OCI-LY1 (cell line): ENCODE measurements at regions not wholly inside any gene's neighbourhood (a gene's known extent, or its start where the extent isn't known, plus 50 kb on each side); places are given as distances from the start of the nearest gene placed in this dataset.

Source experiments
- H2AFZ ChIP-seq: fragments of 200-600 bp; sonication (generic), shearing (Covaris generic); 2 replicates; pipeline ENCODE4 v1.6.0; 2014; ENCODE audit warnings: antibody characterized with exemption, mild to moderate bottlenecking, low read length
- H3F3A ChIP-seq: fragments of 200-600 bp; sonication (generic), shearing (Covaris generic); 2 replicates; pipeline ENCODE4 v1.6.0; 2014; ENCODE audit warnings: mild to moderate bottlenecking, antibody characterized with exemption, low read length, moderate library complexity; ENCODE audit not compliant: insufficient read depth
- H3K27ac ChIP-seq: fragments of 200-600 bp; sonication (generic); 2 replicates; pipeline ENCODE4 v1.5.1; 2014; ENCODE audit warnings: low read length, mixed run types, mild to moderate bottlenecking, low read depth; ENCODE audit not compliant: poor library complexity, severe bottlenecking
- H3K27me3 ChIP-seq: fragments of 200-600 bp; sonication (generic); 2 replicates; pipeline ENCODE4 v1.6.0; 2014; ENCODE audit warnings: antibody characterized with exemption, mild to moderate bottlenecking, low read length, moderate library complexity; ENCODE audit not compliant: insufficient read depth
- H3K36me3 ChIP-seq: fragments of 200-600 bp; sonication (generic); 2 replicates; pipeline ENCODE4 v1.6.1; 2014; ENCODE audit warnings: mild to moderate bottlenecking, antibody characterized with exemption, low read length, moderate library complexity, mixed read lengths; ENCODE audit not compliant: insufficient read depth
- H3K4me1 ChIP-seq: fragments of 200-600 bp; sonication (generic); 2 replicates; pipeline ENCODE4 v1.5.1; 2014; ENCODE audit warnings: mild to moderate bottlenecking, low read length, moderate library complexity; ENCODE audit not compliant: insufficient read depth, severe bottlenecking
- H3K4me2 ChIP-seq: fragments of 200-600 bp; sonication (generic), shearing (Covaris generic); 2 replicates; pipeline ENCODE4 v1.6.1; 2014; ENCODE audit warnings: low read length
- H3K4me3 ChIP-seq: fragments of 200-600 bp; sonication (generic); 2 replicates; pipeline ENCODE4 v1.5.1; 2014; ENCODE audit warnings: low read length, low read depth, mild to moderate bottlenecking, mixed read lengths; ENCODE audit not compliant: poor library complexity, severe bottlenecking
- H3K79me2 ChIP-seq: fragments of 200-600 bp; shearing (Covaris generic); 2 replicates; pipeline ENCODE4 v1.6.1; 2016; ENCODE audit warnings: mixed run types, low read length, mixed read lengths; ENCODE audit not compliant: insufficient read depth
- H3K9ac ChIP-seq: fragments of 200-600 bp; sonication (generic), shearing (Covaris generic); 2 replicates; pipeline ENCODE4 v1.6.1; 2014; ENCODE audit warnings: mild to moderate bottlenecking, low read length, mixed read lengths
- H3K9me2 ChIP-seq: fragments of 200-600 bp; sonication (generic), shearing (Covaris generic); 2 replicates; pipeline ENCODE4 v1.6.1; 2014; ENCODE audit warnings: low read depth, mild to moderate bottlenecking, low read length, mixed read lengths
- H3K9me3 ChIP-seq: fragments of 200-600 bp; shearing (Covaris generic); 2 replicates; pipeline ENCODE4 v1.6.1; 2014; ENCODE audit warnings: low read length, mixed read lengths
- H4K20me1 ChIP-seq: fragments of 200-600 bp; sonication (generic), shearing (Covaris generic); 2 replicates; pipeline ENCODE4 v1.6.0; 2016; ENCODE audit warnings: mild to moderate bottlenecking, low read length; ENCODE audit not compliant: insufficient read depth
- EZH2 ChIP-seq: fragments of 200-600 bp; sonication (generic), shearing (Covaris generic); IDR thresholded peaks from 2 replicates; pipeline ENCODE4 v1.8.0; 2017; ENCODE audit warnings: borderline replicate concordance, mixed run types, mild to moderate bottlenecking, antibody characterized with exemption, low read length, moderate library complexity, mixed read lengths
- TF ChIP-seq, protein P1 (sequence below): fragments of 200-600 bp; sonication (generic), shearing (Covaris generic); IDR thresholded peaks from 2 replicates; pipeline ENCODE4 v1.5.1; 2017; ENCODE audit warnings: mild to moderate bottlenecking, antibody characterized with exemption, low read length, moderate library complexity, mixed read lengths

DNA sequence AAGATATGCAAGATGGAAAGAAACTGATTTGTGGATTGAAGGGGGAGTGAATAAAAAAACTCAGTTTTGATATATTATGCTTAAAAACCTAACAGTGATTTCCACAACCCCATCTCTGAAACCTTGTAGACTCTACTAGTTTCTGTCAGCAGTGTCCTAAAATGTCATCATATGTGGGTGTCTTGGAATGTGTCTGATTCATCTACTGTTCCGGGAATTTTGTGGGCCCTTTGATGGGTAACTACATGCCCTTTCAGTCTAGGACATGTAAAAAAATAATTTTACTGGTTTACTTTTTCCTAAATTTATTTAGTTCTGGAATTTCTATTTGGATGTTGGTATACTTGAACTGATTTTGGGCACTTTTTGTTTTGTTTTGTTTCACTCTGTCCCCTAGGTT, 118.9 kb upstream of the NMUR2 start:
- Histone ChIP-seq H3F3A (no peaks in the 10 kb centered on the region), H3K79me2 (no peaks in the 10 kb centered on the region), H2AFZ (no peak overlapping the region), H3K4me3 (no peak overlapping the region), H3K27ac (no peak overlapping the region), H3K9ac (no peak overlapping the region), H3K4me2 (no peak overlapping the region), H3K27me3 (no peaks in the 10 kb centered on the region), H3K9me2 (no peaks in the 10 kb centered on the region), H3K4me1 (no peaks in the 10 kb centered on the region), H3K36me3 (no peaks in the 10 kb centered on the region), H3K9me3 (no peaks in the 10 kb centered on the region), H4K20me1 (no peaks in the 10 kb centered on the region)
- TF ChIP-seq EZH2, result no peak
- TF ChIP-seq, protein P1, sequence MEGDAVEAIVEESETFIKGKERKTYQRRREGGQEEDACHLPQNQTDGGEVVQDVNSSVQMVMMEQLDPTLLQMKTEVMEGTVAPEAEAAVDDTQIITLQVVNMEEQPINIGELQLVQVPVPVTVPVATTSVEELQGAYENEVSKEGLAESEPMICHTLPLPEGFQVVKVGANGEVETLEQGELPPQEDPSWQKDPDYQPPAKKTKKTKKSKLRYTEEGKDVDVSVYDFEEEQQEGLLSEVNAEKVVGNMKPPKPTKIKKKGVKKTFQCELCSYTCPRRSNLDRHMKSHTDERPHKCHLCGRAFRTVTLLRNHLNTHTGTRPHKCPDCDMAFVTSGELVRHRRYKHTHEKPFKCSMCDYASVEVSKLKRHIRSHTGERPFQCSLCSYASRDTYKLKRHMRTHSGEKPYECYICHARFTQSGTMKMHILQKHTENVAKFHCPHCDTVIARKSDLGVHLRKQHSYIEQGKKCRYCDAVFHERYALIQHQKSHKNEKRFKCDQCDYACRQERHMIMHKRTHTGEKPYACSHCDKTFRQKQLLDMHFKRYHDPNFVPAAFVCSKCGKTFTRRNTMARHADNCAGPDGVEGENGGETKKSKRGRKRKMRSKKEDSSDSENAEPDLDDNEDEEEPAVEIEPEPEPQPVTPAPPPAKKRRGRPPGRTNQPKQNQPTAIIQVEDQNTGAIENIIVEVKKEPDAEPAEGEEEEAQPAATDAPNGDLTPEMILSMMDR, result no peak

DNA sequence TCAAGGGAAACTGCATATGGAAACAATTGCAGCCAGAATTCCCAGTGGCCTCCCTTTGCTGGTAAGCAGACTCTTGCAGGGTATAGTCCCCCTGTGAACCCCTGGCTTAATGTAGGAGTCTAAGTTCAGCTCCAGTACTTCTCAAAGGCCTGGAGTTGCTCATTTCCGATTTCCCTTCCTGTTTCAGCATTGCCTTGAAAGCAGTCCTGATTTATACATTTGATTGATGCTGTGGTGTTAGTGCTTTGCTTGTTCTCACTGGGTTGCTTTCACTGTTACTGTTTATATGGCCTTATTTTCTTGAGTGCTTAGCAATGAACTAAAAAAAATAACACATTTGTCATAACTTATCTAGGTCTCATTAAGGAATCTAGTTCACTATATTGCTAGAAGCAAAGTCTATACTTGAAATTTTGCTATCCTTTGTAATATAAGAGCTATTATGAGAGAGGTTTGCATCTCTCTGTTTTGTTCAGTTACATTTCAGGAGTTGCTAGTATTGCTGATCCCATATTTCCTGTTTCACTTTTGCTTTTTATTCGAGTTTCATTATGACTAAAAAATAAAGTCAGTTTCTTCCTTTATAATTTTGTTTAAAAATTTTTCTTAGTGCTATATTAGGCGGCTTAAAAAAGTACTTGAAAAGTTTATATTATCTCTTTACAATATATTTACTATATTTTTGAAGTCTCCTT, 122.4 kb upstream of the NMUR2 start:
- H3K79me2 ChIP-seq, result no peaks in the 10 kb centered on the region
- no peak overlapping the region for H3K9ac ChIP-seq
- H3K9me2 ChIP-seq, result no peaks in the 10 kb centered on the region
- no peak overlapping the region for H2AFZ ChIP-seq
- H4K20me1 ChIP-seq, result no peaks in the 10 kb centered on the region
- H3K4me2 ChIP-seq, result no peak overlapping the region
- H3K27me3 ChIP-seq, result no peaks in the 10 kb centered on the region
- no peak overlapping the region for H3K4me3 ChIP-seq
- H3K9me3 ChIP-seq, result no peaks in the 10 kb centered on the region
- no peaks in the 10 kb centered on the region for H3F3A ChIP-seq
- H3K27ac ChIP-seq, result no peak overlapping the region
- no peaks in the 10 kb centered on the region for H3K36me3 ChIP-seq
- no peaks in the 10 kb centered on the region for H3K4me1 ChIP-seq
- TF ChIP-seq, protein P1, result no peak
- TF ChIP-seq EZH2, result no peak

DNA sequence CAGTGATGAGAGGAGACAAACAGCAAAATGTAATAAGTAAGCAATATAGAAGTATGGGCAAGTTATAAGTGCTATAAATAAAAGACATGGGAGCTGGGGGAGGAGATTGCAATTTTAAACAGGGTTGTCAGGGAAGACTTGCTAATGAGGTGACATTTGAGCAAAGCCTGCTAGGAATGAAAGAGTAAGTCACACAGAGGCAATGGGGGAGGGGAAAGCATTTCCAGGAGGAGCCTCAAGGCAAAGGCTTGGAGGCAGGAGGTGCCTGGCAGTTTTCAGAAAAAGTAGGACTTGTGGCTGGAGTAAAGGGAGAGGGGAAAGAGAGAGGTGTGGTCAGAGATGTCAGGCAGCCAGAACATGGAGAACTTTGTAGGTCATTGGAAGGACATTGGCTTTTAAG, 124.4 kb upstream of the NMUR2 start:
- Histone ChIP-seq H3K4me3 (no peak overlapping the region), H3K36me3 (no peaks in the 10 kb centered on the region), H3K27me3 (no peaks in the 10 kb centered on the region), H3F3A (no peaks in the 10 kb centered on the region), H3K9me3 (no peaks in the 10 kb centered on the region), H3K4me1 (no peaks in the 10 kb centered on the region), H3K9ac (no peak overlapping the region), H3K79me2 (no peaks in the 10 kb centered on the region), H3K9me2 (no peaks in the 10 kb centered on the region), H3K4me2 (no peak overlapping the region), H4K20me1 (no peaks in the 10 kb centered on the region), H3K27ac (no peak overlapping the region), H2AFZ (no peak overlapping the region)
- TF ChIP-seq, protein P1, result no peak
- no peak for TF ChIP-seq EZH2
